HG03064 (cell line): ENCODE measurements at regions not wholly inside any gene's neighbourhood (a gene's known extent, or its start where the extent isn't known, plus 50 kb on each side); places are given as distances from the start of the nearest gene placed in this dataset.

Experiments used
- ATAC-seq: cut with Tn5 transposase; IDR thresholded peaks from one replicate; pipeline ENCODE4 v1.9.1; 2021; ENCODE audit warnings: low read depth; ENCODE audit not compliant: unreplicated experiment

- no peak for ATAC-seq
These were observed 217.0 kb downstream of the OSR1 start for GRCh38 chr2:19141234-19142004.

GRCh38 chr2:19140463-19141208, 217.8 kb downstream of the OSR1 start:
- ATAC-seq, result no peak

- ATAC-seq, result no peak
These were observed 219.0 kb downstream of the OSR1 start for GRCh38 chr2:19139386-19139785.

DNA sequence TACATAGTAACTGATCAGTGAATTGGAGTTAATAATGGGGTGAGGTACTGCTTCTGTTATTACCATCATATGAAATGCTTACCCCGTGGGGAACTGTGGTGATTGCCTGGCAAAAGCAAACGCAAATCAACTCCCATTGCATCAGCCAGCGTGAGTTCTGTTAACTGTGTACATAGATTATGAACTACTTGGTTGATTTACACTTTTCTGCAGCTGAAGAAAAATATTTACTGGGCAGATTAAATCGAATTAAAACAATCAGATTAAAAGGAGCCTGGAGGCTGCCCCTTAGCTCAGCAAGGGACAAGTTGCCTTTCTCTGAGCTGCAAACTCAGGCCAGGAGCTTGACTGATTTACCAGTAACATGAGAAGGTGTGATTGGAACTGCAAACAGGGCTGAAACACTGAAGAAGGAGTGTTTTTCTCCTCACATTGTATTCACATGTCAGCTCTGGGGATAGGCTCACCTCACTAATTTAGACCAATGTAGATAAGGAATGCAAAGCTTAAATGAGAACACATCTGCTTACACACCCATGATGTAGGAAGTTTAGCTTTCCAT, 220.1 kb downstream of the OSR1 start:
- ATAC-seq, result no peak

DNA sequence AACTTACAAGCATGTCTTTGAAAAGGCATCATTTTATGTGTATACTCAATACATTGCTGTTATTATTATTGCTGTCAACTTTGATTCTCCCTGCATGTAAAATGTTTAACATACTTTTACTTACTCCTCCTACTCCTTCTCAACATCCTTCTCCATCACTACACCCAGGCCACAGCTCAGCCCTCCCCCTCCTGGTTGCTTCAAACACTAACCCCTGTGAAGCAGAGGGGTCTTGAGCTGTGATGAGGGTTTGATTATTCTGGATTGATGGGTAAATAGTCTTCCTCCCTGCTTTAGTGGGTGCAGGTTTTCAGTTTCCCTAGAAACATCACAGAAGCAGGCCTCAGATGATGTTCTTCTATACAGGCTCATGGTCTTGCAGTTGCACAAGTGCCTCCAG, 221.0 kb downstream of the OSR1 start:
- no peak for ATAC-seq

- no peak for ATAC-seq
These were observed 225.5 kb downstream of the OSR1 start for GRCh38 chr2:19132967-19133366.

- ATAC-seq, result no peak
These were observed 226.6 kb downstream of the OSR1 start for GRCh38 chr2:19131871-19132270.

DNA sequence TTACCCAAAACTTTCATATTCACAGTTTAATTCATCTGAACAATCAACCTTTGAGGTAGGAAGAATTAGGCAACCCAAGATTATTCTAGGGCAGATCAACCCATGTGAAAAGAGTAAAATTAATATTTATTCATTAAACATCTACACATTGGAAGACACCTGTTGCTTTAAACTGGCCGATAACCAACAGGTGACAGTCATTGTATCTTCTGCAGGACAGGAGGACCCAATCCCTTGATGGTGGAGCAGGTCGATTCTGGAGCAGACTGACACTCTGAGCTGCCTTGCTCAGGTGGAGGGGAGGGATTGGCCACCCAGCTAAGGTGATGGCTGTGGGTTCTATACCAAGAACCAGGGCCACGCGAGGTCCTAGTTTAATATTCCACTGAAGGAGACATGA, 230.3 kb downstream of the OSR1 start:
- no peak for ATAC-seq

DNA sequence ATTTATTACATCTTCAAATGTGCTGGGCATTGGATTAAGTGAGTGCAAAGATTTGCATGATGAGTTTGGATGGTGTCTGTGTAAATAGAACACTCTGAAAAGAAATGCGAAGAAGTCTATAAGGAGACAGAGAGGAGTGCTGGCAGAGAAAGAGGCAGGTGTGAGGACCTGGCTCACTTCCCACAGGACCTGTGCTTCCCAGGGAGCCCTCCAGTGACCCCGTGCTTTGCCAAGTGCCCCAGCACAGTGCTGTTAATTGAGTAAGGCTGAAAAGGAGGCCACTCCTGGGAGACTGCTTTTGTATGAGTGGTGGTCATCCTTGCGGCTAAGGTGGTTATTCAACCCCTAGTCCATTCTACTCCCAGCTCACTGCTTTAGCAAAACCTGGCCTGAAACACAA, 230.8 kb downstream of the OSR1 start:
- no peak for ATAC-seq

DNA sequence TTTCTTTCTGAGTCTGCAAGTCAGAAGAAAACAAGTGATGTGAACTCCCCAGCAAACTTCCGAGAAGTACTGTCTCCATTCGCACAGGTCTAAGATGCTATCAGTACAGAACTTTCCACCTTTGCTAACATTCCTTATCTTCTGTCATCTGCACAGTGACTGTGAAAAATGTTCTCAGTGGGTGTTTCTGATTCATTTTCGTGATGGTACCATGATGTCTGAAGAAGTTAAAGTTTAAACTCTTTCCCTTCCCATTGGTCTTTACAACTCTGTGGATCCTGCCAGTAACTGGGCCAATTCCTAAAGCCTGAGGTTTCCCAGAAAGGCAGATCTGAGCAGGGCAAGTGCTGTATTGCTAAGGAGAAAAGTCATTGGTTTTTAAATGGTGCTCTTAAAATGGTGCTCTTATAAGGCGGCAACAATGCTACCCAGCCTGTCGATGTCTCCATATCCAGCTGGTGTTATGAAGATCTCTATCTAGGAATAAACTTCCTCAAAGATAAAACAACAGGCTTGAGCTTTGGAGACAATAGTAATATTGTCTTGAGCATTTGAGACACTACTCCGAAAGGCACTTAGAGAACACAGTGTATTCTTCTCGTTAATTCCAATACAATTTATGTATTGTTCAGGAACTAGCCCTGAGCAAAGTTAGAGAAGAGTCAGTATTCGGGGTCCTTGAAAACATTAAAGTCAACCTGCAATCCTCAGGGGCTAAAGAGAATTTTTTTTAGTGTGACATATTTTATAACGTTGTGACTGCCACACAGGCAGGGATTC, 232.3 kb downstream of the OSR1 start:
- no peak for ATAC-seq

GRCh38 chr2:19124135-19124534, 234.3 kb downstream of the OSR1 start:
- ATAC-seq, result no peak

DNA sequence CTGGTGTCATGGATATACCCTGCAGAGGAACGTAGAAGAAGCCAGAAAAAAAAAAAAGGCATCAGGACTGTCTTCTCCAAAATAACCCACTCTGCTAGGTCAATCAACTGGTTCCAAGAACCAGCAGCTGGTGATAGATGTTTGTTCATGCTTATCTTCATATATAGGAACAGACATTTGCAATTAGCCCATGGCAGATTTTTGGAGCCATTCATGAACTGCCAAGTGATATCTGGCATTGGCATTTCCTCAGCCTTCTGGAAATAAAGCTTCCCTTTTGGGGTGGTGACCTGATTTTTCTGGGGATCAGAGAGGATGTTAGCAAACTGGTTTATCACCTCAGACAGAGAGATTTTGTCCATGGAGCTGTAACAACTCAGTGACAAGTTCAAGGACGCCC, 234.9 kb downstream of the OSR1 start:
- ATAC-seq, result no peak

GRCh38 chr2:19122220-19122619, 236.2 kb downstream of the OSR1 start:
- no peak for ATAC-seq

- ATAC-seq, result no peak
These were observed 237.3 kb downstream of the OSR1 start for GRCh38 chr2:19120941-19121750.

DNA sequence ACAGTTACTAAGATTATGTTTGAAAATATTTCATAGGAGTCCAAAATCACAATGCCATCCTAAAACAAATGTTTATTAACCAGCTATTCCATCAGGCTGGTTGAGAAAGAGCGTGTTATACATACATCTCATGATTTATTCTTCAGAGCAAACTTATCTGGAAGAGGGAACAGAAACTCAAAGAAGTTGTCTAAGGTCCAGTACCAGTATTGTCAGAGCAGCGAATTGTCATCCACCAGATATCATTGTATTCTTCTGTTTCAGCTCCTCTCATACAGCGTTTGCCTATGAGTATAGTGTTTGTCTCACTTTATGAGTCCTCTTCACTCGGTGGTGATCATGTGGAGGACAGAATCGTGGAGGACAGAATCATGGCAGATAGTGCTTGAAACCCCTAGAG, 238.2 kb downstream of the OSR1 start:
- ATAC-seq, result no peak

DNA sequence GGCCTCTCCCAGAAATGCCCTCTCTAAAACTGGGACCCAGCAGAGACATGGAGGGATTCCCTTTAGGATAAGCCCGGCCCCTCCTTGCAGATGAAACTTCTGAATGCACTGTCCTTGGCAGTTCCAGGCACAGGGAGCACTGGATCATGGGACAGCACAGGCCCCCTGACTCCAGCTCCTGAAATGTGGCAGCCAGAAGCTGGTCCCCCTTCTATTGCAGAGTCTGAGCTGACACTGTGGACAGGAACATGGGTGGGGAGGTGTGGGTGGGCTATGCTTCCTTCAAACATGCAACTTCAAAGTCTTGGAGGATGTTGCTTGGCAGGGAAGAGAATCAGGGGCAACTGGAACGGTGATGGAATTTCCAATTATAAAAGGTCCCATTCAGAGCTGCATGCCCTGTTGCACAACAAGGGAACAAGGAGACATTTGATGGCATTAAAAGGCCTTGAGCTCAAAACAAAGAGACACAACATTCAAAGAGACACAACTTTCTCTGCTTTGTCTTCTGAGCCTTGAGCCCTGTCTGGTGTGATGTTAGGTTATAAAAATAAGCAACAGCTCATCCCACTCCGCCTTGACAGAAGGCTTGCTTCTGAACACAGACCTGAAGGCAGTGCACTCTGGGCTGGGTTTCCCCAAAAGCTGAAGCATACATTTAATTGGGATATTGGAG, 239.0 kb downstream of the OSR1 start:
- ATAC-seq, result no peak

DNA sequence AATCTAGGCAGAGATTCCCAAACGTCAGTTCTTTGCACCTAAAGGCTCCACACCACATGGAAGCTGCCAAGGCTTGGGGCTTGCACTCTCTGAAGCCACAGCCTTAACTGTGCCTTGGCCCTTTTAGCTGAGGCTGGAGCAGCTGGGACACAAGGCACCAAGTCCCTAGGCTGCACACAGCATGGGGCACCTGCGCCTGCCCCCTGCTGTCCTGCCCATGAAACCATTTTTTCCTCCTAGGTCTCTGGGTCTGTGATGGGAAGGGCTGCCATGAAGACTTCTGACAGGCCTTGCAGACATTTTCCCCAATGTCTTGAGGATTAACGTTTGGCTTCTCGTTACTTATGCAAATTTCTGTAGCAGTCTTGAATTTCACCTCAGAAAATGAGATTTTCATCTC, 241.5 kb downstream of the OSR1 start:
- ATAC-seq, result no peak

DNA sequence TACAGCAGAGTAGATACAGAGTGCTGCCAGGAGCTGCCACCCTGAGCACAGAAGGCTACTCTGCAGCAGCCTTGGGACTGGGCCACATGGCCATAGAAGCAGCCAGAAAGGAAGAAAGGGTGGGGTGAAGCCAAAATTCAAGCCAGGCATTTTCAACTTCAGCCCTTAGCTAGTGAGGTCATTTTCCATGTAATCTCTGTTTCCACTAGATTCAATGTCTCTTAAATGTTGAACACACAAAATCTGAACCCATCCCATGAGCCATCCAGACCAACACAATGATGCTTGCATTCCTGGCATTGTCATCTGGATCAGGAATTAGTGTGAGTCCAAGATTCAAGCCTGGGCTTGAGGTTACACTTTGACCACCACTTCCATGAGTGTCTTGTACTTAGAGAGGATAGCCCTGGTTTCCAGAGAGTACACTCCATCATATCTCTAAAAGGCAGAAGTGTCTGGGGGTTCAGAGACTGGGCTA, 243.6 kb downstream of the OSR1 start:
- no peak for ATAC-seq

DNA sequence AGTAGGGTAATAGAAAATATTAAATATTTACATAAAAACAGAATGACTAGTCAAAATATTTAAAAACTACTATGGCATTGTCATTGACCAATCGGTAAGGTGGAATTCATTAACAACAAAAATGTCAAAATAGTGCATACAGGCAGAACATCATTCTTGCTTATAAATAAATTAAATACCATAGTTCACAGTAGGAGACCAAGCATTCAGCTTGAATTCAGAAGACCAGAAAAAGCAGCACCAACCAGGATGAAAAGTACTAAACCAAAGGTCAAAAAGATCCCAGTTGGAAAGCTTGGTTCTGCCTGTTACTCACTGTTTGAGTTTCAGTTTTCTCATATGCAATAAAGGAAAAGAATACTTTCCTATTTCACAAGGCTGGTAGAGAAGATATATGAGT, 244.3 kb downstream of the OSR1 start:
- no peak for ATAC-seq

GRCh38 chr2:19111354-19111753, 247.1 kb downstream of the OSR1 start:
- no peak for ATAC-seq
